Breast epithelium (tissue), 3 donors: ENCODE measurements at regions not wholly inside any gene's neighbourhood (a gene's known extent, or its start where the extent isn't known, plus 50 kb on each side); places are given as distances from the start of the nearest gene placed in this dataset.
"Not testable (repeated sequence)": the region's sequence is repeated elsewhere in the genome, so short reads cannot be mapped to it uniquely, and the experiment has no call there.

ENCODE experiments used
- CTCF ChIP-seq, 3 donors: fragments of 450-650 bp; IDR thresholded peaks; one replicate each; pipeline ENCODE4 v1.5.1; 2016 to 2017; ENCODE audit warnings: antibody characterized with exemption in 3 of 3, mild to moderate bottlenecking in 3 of 3, moderate library complexity in 3 of 3
- POLR2A ChIP-seq: fragments of 450-650 bp; IDR thresholded peaks from one replicate; pipeline ENCODE4 v1.6.1; 2016; ENCODE audit warnings: antibody characterized with exemption, mild to moderate bottlenecking, moderate library complexity
- POLR2AphosphoS5 ChIP-seq, 3 donors: sonication (generic); formaldehyde crosslinking; IDR thresholded peaks; one replicate each; pipeline ENCODE4 v1.6.1; 2017; ENCODE audit warnings: antibody characterized with exemption in 3 of 3

GRCh38 chr9:101821450-101821849 is 83.0 kb upstream of the GRIN3A start:
- TF ChIP-seq CTCF (IDR thresholded peaks at IDR 0.05); POLR2AphosphoS5 (IDR thresholded peaks at IDR 0.05); POLR2A: not testable (repeated sequence)
